Cardiac septum (tissue), 1 donor: ENCODE measurements at regions not wholly inside any gene's neighbourhood (a gene's known extent, or its start where the extent isn't known, plus 50 kb on each side); places are given as distances from the start of the nearest gene placed in this dataset.

ENCODE experiments used
- DNase-seq: peaks from one replicate; pipeline ENCODE4 v3.0.0-alpha.2; 2020; ENCODE audit warnings: low spot score
- intact Hi-C: fragments of 100-400 bp; cut with DNase I; formaldehyde crosslinking; loops from one replicate; pipeline ENCODE4 v1.14.0; 2022
- donor health status: DM: no; HTN: no; CAD: no.

GRCh38 chr17:73749337-73749823 lies 105.1 kb upstream of the SDK2 start:
- intact Hi-C loops, result no loop called here
- DNase-seq, result no peak

GRCh38 chr17:73749928-73750605 lies 105.8 kb upstream of the SDK2 start:
- DNase-seq, result no peak
- intact Hi-C loops, result no loop called here

GRCh38 chr17:73750975-73751374 lies 106.7 kb upstream of the SDK2 start:
- DNase-seq, result no peak
- intact Hi-C loops, result no loop called here

- intact Hi-C loops, result no loop called here
- DNase-seq, result no peak
Observed at GRCh38 chr17:73753751-73754496, 109.7 kb upstream of the SDK2 start.

- intact Hi-C loops, result no loop called here
- DNase-seq, result no peak
Observed at GRCh38 chr17:73754886-73755400, 110.7 kb upstream of the SDK2 start.

GRCh38 chr17:73757420-73757819 lies 113.2 kb upstream of the SDK2 start:
- intact Hi-C loops, result no loop called here
- DNase-seq, result no peak

GRCh38 chr17:73758245-73758644 lies 114.0 kb upstream of the SDK2 start:
- intact Hi-C loops, result no loop called here
- DNase-seq, result no peak

GRCh38 chr17:73759324-73759723 lies 115.1 kb upstream of the SDK2 start:
- intact Hi-C loops, result no loop called here

GRCh38 chr17:73759734-73760438 lies 115.6 kb upstream of the SDK2 start:
- intact Hi-C loops, result loop anchor here (10.0 kb wide), 1 partner anchor 445 kb away; the partner anchor contains the start of gene CDC42EP4
- DNase-seq, result no peak

More at GRCh38 chr17:73759324-73759723, 115.1 kb upstream of the SDK2 start:
- no peak for DNase-seq

GRCh38 chr17:73760439-73760758 lies 116.2 kb upstream of the SDK2 start:
- no peak for DNase-seq
- intact Hi-C loops, result loop anchor here (10.0 kb wide), 1 partner anchor 446 kb away; the partner anchor contains the start of gene CDC42EP4

GRCh38 chr17:73765824-73766563 lies 121.7 kb upstream of the SDK2 start:
- DNase-seq, result no peak
- intact Hi-C loops, result loop anchor here (10.0 kb wide), 1 partner anchor 451 kb away; the partner anchor contains the start of gene CDC42EP4

GRCh38 chr17:73767696-73768095 lies 123.5 kb upstream of the SDK2 start:
- intact Hi-C loops, result loop anchor here (10.0 kb wide), 1 partner anchor 453 kb away; the partner anchor contains the start of gene CDC42EP4
- DNase-seq, result no peak

GRCh38 chr17:73768691-73769090 lies 124.4 kb upstream of the SDK2 start:
- no peak for DNase-seq
- intact Hi-C loops, result loop anchor here (10.0 kb wide), 1 partner anchor 454 kb away; the partner anchor contains the start of gene CDC42EP4

GRCh38 chr17:73769479-73769878 lies 125.2 kb upstream of the SDK2 start:
- DNase-seq, result no peak
- intact Hi-C loops, result loop anchor here (10.0 kb wide), 1 partner anchor 455 kb away; the partner anchor contains the start of gene CDC42EP4

- peak; percentile 90 for DNase-seq
- intact Hi-C loops, result loop anchor here (1.0 kb wide), 1 partner anchor 23 kb away; no protein-coding TSS in a partner anchor
Observed at GRCh38 chr17:73770115-73770848, 126.0 kb upstream of the SDK2 start.

GRCh38 chr17:73770849-73771229 lies 126.6 kb upstream of the SDK2 start:
- DNase-seq, result no peak
- intact Hi-C loops, result loop anchor here (1.0 kb wide), 1 partner anchor 24 kb away; no protein-coding TSS in a partner anchor

- intact Hi-C loops, result no loop called here
Observed at GRCh38 chr17:73772107-73772705, 128.0 kb upstream of the SDK2 start.

GRCh38 chr17:73773702-73774101 lies 129.5 kb upstream of the SDK2 start:
- DNase-seq, result no peak
- intact Hi-C loops, result no loop called here

More at GRCh38 chr17:73772107-73772705, 128.0 kb upstream of the SDK2 start:
- no peak for DNase-seq
